GM12865 (cell line): ENCODE measurements at regions not wholly inside any gene's neighbourhood (a gene's known extent, or its start where the extent isn't known, plus 50 kb on each side); places are given as distances from the start of the nearest gene placed in this dataset.
"Not testable (repeated sequence)": the region's sequence is repeated elsewhere in the genome, so short reads cannot be mapped to it uniquely, and the experiment has no call there.

Experiments
- DNase-seq: peaks from one replicate; pipeline ENCODE4 v3.0.0; 2010; ENCODE audit warnings: low read depth
- H3K4me3 ChIP-seq: 2 replicates; pipeline ENCODE4 v1.5.1; 2011; ENCODE audit warnings: mild to moderate bottlenecking, low read depth, low read length, control low read depth
- TF ChIP-seq, protein P1 (sequence below): IDR thresholded peaks from 2 replicates; pipeline ENCODE4 v1.5.1; 2011; ENCODE audit warnings: low read length, control low read depth, low read depth, inconsistent platforms; ENCODE audit not compliant: insufficient read depth; ENCODE audit errors: missing control alignments

DNA sequence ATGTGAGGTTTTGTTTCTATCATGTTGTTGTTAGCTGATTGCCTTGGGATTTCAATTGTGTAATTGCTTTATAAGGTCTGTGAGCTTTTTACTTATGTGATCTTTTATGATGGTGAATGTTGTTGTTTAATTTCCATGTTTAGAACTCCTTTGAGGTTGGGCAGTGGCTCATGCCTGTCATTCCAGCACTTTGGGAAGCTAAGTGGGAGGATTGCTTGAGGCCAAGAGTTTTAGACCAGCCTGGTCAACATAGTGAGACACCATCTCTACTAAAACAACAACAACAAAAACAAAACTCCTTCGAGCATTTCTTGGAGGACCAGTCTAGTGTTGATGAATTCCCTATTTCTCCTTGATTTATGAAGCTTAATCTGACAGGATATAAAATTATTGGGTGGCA, 102.1 kb upstream of the PMCH start:
- H3K4me3 ChIP-seq: no peak overlapping the region
- TF ChIP-seq, protein P1, sequence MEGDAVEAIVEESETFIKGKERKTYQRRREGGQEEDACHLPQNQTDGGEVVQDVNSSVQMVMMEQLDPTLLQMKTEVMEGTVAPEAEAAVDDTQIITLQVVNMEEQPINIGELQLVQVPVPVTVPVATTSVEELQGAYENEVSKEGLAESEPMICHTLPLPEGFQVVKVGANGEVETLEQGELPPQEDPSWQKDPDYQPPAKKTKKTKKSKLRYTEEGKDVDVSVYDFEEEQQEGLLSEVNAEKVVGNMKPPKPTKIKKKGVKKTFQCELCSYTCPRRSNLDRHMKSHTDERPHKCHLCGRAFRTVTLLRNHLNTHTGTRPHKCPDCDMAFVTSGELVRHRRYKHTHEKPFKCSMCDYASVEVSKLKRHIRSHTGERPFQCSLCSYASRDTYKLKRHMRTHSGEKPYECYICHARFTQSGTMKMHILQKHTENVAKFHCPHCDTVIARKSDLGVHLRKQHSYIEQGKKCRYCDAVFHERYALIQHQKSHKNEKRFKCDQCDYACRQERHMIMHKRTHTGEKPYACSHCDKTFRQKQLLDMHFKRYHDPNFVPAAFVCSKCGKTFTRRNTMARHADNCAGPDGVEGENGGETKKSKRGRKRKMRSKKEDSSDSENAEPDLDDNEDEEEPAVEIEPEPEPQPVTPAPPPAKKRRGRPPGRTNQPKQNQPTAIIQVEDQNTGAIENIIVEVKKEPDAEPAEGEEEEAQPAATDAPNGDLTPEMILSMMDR: no peak
- no peak for DNase-seq

DNA sequence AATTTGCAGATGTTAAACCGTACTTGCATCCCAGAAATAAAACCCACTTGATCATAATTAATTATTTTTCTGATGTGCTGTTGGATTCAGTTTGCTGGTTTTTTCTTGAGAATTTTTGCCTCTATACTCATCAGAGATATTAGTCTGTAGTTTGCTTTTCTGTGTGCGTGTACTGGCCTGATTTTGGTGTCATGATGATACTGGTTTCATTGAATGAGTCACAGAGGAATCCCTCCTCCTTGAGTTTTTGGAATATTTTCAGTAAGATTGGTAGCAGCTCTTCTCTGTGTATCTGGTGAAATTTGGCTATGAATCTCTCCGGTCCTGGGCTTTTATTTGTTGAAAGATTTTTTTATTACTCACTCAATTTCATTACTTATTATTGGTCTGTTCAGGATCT, 100.4 kb upstream of the PMCH start:
- DNase-seq: no peak
- TF ChIP-seq, protein P1: no peak
- H3K4me3 ChIP-seq: no peak overlapping the region

DNA sequence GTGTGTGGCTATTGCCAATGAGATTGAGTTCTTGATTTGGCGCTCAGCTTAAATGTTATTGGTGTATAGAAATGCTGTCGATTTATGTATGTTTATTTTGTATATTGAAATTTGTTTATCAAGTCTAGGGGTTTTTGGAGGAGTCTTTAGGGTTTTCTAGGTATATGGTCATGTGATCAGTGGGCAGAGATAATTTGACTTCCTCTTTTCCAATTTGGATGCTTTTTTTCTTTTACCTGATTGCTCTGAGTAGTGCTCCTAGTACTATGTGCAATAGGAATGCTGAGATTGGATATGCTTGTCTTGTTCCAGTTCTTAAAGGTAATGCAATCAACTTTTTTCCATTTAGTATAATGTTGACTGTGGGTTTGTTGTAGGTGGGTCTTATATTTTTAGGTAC, 99.8 kb upstream of the PMCH start:
- no peak overlapping the region for H3K4me3 ChIP-seq
- no peak for DNase-seq
- TF ChIP-seq, protein P1: no peak

DNA sequence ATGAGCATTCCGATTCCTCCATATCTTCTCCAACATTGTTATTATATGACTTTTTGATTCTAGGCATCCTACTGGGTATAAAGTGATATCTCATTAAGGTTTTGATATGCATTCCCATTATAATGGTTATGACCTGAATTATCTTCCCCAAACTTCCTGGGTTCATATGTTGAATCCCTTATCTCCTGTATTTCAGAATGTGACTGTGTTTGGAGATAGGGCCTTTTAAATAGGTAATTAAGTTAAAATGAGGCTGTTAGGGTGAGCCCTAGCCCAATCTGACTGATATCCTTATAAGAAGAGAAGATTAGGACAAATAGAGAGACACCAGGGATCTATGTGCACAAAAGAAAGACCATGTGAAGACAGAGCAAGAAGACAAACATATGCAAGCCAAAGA, 96.9 kb upstream of the PMCH start:
- TF ChIP-seq, protein P1: no peak
- no peak for DNase-seq
- no peak overlapping the region for H3K4me3 ChIP-seq

DNA sequence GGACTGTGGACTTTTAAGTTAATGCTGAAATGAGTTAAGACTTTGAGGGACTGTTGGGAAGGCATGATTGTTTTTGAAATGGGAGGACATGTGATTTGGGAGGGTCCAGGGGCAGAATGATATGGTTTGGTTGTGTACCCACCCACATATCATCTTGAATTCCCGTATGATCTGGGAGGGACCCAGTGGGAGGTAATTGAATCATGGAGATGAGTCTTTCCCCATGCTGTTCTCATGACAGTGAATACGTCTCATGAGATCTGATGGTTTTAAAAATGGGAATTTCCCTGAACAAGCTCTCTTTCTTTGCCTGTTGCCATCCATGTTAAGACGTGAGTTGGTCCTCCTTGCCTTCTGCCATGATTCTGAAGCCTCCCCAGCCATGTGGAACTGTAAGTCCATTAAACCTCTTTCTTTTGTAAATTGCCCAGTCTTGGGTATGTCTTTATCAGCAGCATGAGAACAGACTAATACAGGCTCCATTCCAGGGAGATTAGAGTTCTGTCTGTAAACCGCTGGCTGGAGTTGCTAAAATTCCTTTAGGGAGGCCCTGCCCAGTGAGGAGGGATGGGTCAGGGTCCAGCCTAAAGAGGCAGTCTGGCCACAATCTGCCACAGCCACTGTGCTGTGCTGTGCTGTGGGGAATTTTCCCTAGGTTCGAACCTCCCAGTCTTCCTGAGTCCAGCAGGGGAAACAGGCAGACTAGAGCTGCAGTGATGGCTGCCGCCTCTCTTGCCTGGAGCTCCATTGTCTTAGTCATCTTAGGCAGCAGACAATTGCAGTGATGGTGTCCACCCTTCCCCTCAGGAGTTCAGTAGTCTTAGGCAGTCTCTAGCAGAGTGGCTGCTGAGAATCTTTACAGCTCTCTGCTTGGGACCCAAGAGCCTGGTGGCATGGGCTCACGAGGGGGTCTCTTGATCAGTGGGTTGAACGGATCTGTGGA, 94.1 kb upstream of the PMCH start:
- not testable (repeated sequence) for DNase-seq, H3K4me3 ChIP-seq

DNA sequence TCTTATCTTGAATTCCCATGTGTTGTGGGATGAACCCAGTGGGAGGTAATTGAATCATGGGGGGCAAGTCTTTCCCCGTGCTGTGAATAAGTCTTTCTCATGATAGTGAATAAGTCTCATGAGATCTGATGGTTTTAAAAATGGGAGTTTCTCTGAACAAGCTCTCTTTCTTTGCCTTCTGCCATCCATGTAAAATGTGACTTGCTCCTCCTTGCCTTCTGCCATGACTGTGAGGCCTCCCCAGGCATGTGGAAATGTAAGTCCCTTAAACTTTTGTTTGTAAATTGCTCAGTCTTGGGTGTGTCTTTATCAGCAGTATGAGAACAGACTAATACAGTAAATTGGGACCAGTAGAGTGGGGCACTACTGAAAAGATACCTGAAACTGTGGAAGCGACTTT, 92.1 kb upstream of the PMCH start:
- H3K4me3 ChIP-seq, DNase-seq: not testable (repeated sequence)

DNA sequence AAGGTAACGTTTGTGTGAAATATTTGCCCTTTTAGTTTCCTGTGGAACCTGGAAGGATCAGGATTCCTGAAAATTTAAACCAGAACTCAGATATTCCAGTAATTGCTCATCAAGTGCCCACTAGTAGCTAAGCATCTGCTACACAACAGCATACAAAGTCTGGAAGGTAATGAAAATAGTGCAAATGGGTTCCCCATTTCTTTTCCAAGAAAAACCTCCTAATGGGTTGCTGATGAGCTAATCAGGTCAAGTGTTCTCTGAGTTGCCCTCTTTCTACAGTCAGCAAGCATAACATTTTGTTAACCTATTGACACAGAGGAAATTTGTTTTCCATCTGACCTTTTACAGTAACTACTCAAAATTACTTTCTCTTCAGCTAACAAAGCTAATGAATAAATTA, 83.6 kb upstream of the PMCH start:
- no peak for DNase-seq
- TF ChIP-seq, protein P1: no peak
- no peak overlapping the region for H3K4me3 ChIP-seq

DNA sequence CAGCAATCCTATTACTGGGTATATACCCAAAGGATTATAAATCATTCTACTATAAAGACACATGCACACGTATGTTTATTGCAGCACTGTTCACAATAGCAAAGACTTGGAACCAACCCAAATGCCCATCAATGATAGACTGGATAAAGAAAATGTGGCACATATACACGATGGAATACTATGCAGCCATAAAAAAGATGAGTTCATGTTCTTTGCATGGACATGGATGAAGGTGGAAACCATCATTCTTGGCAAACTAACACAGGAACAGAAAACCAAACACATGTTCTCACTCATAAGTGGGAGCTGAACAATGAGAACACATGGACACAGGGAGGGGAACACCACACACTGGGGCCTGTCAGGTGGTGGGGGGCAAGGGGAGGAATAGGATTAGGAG, 58.1 kb upstream of the PMCH start:
- DNase-seq, H3K4me3 ChIP-seq: not testable (repeated sequence)

DNA sequence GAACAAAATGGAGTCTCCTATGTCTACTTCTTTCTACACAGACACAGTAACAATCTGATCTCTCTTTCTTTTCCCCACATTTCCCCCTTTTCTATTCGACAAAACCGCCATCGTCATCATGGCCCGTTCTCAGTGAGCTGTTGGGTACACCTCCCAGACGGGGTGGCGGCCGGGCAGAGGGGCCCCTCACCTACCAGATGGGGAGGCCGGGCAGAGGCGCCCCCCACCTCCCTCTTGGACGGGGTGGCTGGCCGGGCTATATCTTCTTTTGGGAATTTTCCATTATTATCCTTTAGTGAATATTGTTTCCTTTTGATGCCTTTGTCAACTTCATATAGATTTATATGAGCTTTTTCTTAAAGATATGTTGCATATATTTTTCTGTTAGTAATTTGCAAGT, 53.4 kb upstream of the PMCH start:
- not testable (repeated sequence) for DNase-seq, H3K4me3 ChIP-seq
